HCT116 (cell line): ENCODE measurements at regions not wholly inside any gene's neighbourhood (a gene's known extent, or its start where the extent isn't known, plus 50 kb on each side); places are given as distances from the start of the nearest gene placed in this dataset.

Source experiments
- ATAC-seq: fragments of 200-7000 bp; cut with Tn5 transposase; 2 replicates; pipeline ENCODE4 v1.9.1; 2020; ENCODE audit warnings: mild to moderate bottlenecking, moderate library complexity
- BruUV-seq: library from RNA; stranded (reverse); fragments of 400-500 nt; replicated peaks from 2 replicates; lab custom pipeline; 2021; lab: Mats Ljungman, UMichigan
- CTCF ChIA-PET: fragments of 300-600 bp; sonication (Branson Sonifier 250); formaldehyde crosslinking; loops from one replicate; lab custom pipeline; 2021; ENCODE audit warnings: antibody characterized with exemption; lab: Charles Lee
- POLR2A ChIA-PET: fragments of 300-600, 350-600 bp; sonication (Branson Sonifier 250); formaldehyde crosslinking; loops from one replicate; lab custom pipeline; 2021; ENCODE audit warnings: antibody characterized with exemption; lab: Charles Lee
- RAD21 ChIA-PET, 2 experiments: fragments of 300-600 bp; sonication (Branson Sonifier 250); formaldehyde crosslinking; loops; one replicate each; lab custom pipeline; 2023; ENCODE audit warnings: low total read pairs in 2 of 2; ENCODE audit not compliant: uncharacterized antibody in 2 of 2, unreplicated experiment in 2 of 2, low non-redundant PET in 1 of 2; lab: Charles Lee
- DNase-seq: peaks from one replicate; pipeline ENCODE4 v3.0.0-alpha.2; 2010; ENCODE audit warnings: low read depth, low spot score
- H2AFZ ChIP-seq: fragments of 200-600 bp; shearing (Covaris generic), sonication (generic); 2 replicates; pipeline ENCODE4 v1.6.1; 2017; ENCODE audit warnings: low read depth, mixed run types, mixed read lengths, antibody characterized with exemption, low read length; ENCODE audit not compliant: poor library complexity, severe bottlenecking
- H3K27ac ChIP-seq: 2 replicates; pipeline ENCODE4 v1.5.1; 2012; ENCODE audit warnings: low read depth, low read length
- H3K27me3 ChIP-seq: fragments of 200-600 bp; sonication (generic); 2 replicates; pipeline ENCODE4 v1.6.1; 2016; ENCODE audit warnings: mixed run types, low read length, mixed read lengths; ENCODE audit not compliant: insufficient read depth
- H3K36me3 ChIP-seq, 2 experiments: fragments of 200-500 bp in 1 of 2; fragments of 200-600 bp in 1 of 2; sonication (Bioruptor generic) in 1 of 2; sonication (generic) in 1 of 2; 2 replicates each; pipeline versions ENCODE4 v1.5.1 to v1.6.1; 2014 to 2016; ENCODE audit warnings: low read length in 2 of 2, inconsistent platforms in 1 of 2, mixed read lengths in 1 of 2, mixed run types in 1 of 2; ENCODE audit not compliant: insufficient read depth in 2 of 2, control insufficient read depth in 1 of 2
- H3K4me1 ChIP-seq, 2 experiments: fragments of 200-600 bp in 1 of 2; sonication (generic) in 1 of 2; 2 replicates each; pipeline versions ENCODE4 v1.5.1 to v1.6.1; 2012 to 2017; ENCODE audit warnings: low read length in 2 of 2, inconsistent platforms in 1 of 2, mild to moderate bottlenecking in 1 of 2, mixed read lengths in 1 of 2, mixed run types in 1 of 2, moderate library complexity in 1 of 2; ENCODE audit not compliant: insufficient read depth in 2 of 2, control insufficient read depth in 1 of 2
- H3K4me2 ChIP-seq: fragments of 200-600 bp; sonication (generic); 2 replicates; pipeline ENCODE4 v1.6.1; 2017; ENCODE audit warnings: mixed run types, low read length, mixed read lengths
- H3K4me3 ChIP-seq, 2 experiments: fragments of 200-600 bp in 1 of 2; sonication (generic) in 1 of 2; replicated peaks in 1 of 2; 2 replicates each; pipeline ENCODE4 v1.5.1; 2011 to 2016; ENCODE audit warnings: low read length in 2 of 2, control low read depth in 1 of 2, low read depth in 1 of 2, mild to moderate bottlenecking in 1 of 2, mixed read lengths in 1 of 2, mixed run types in 1 of 2
- H3K79me2 ChIP-seq: fragments of 200-600 bp; sonication (generic); 2 replicates; pipeline ENCODE4 v1.6.1; 2017; ENCODE audit warnings: mild to moderate bottlenecking, mixed run types, low read length, moderate library complexity, mixed read lengths; ENCODE audit not compliant: insufficient read depth
- H3K9ac ChIP-seq: fragments of 200-600 bp; sonication (generic); 2 replicates; pipeline ENCODE4 v1.6.1; 2016; ENCODE audit warnings: low read length, mixed read lengths
- H3K9me2 ChIP-seq: fragments of 200-600 bp; sonication (generic), shearing (Covaris generic); 2 replicates; pipeline ENCODE4 v1.6.1; 2017; ENCODE audit warnings: mixed run types, mild to moderate bottlenecking, moderate library complexity; ENCODE audit not compliant: insufficient read depth
- H3K9me3 ChIP-seq, 2 experiments: fragments of 200-500 bp in 1 of 2; fragments of 200-600 bp in 1 of 2; sonication (Bioruptor generic) in 1 of 2; sonication (generic) in 1 of 2; 2 replicates each; pipeline ENCODE4 v1.6.1; 2014 to 2017; ENCODE audit warnings: low read length in 2 of 2, mixed read lengths in 2 of 2, inconsistent platforms in 1 of 2, low read depth in 1 of 2, mild to moderate bottlenecking in 1 of 2, mixed run types in 1 of 2, moderate library complexity in 1 of 2; ENCODE audit not compliant: control insufficient read depth in 1 of 2, insufficient read depth in 1 of 2
- H4K20me1 ChIP-seq: fragments of 200-600 bp; sonication (generic), shearing (Covaris generic); 2 replicates; pipeline ENCODE4 v1.6.1; 2017; ENCODE audit warnings: mixed run types, mild to moderate bottlenecking, moderate library complexity; ENCODE audit not compliant: insufficient read depth
- EGR1 ChIP-seq: IDR thresholded peaks from 2 replicates; pipeline ENCODE4 v1.6.1; 2012; ENCODE audit warnings: low read depth
- EZH2 ChIP-seq: fragments of 200-600 bp; sonication (generic); IDR thresholded peaks from 2 replicates; pipeline ENCODE4 v1.6.1; 2017; ENCODE audit warnings: antibody characterized with exemption, mixed run types
- EZH2phosphoT487 ChIP-seq: fragments of 200-600 bp; IDR thresholded peaks from 2 replicates; pipeline ENCODE4 v1.6.1; 2018; ENCODE audit warnings: antibody characterized with exemption, borderline replicate concordance
- FOSL1 ChIP-seq: IDR thresholded peaks from 2 replicates; pipeline ENCODE4 v1.6.1; 2012; ENCODE audit warnings: low read depth
- JUND ChIP-seq: IDR thresholded peaks from 2 replicates; pipeline ENCODE4 v1.6.1; 2012
- POLR2A ChIP-seq: IDR thresholded peaks from 2 replicates; pipeline ENCODE4 v1.7.0; 2011; ENCODE audit warnings: borderline replicate concordance; ENCODE audit not compliant: insufficient read depth, insufficient read length; ENCODE audit errors: extremely low read depth
- RAD21 ChIP-seq: IDR thresholded peaks from 2 replicates; pipeline ENCODE4 v1.6.1; 2012; ENCODE audit warnings: low read depth, mild to moderate bottlenecking
- SIN3A ChIP-seq: IDR thresholded peaks from 2 replicates; pipeline ENCODE4 v1.6.1; 2012; ENCODE audit warnings: low read depth
- SP1 ChIP-seq: IDR thresholded peaks from 2 replicates; pipeline ENCODE4 v1.6.1; 2012; ENCODE audit warnings: low read depth
- TCF7L2 ChIP-seq: IDR thresholded peaks from 2 replicates; pipeline ENCODE4 v1.7.0; 2011; ENCODE audit warnings: borderline replicate concordance, inconsistent platforms; ENCODE audit not compliant: insufficient read depth, insufficient read length; ENCODE audit errors: extremely low read depth
- intact Hi-C: fragments of 100-400 bp; cut with micrococcal nuclease; formaldehyde crosslinking; loops from 2 replicates; pipeline ENCODE4 v1.10.0; 2022
- TF ChIP-seq, protein P1 (sequence below), 3 experiments: fragments of 200-600 bp in 1 of 3; sonication (generic) in 1 of 3; IDR thresholded peaks in 2 of 3; conservative IDR thresholded peaks in 1 of 3; 2 replicates each; pipeline ENCODE4 v1.5.1; 2012 to 2017; ENCODE audit warnings: low read depth in 2 of 3, low read length in 2 of 3, antibody characterized with exemption in 1 of 3, borderline replicate concordance in 1 of 3, control low read depth in 1 of 3, mild to moderate bottlenecking in 1 of 3, mixed read lengths in 1 of 3, mixed run types in 1 of 3, moderate library complexity in 1 of 3; ENCODE audit not compliant: insufficient read depth in 1 of 3

DNA sequence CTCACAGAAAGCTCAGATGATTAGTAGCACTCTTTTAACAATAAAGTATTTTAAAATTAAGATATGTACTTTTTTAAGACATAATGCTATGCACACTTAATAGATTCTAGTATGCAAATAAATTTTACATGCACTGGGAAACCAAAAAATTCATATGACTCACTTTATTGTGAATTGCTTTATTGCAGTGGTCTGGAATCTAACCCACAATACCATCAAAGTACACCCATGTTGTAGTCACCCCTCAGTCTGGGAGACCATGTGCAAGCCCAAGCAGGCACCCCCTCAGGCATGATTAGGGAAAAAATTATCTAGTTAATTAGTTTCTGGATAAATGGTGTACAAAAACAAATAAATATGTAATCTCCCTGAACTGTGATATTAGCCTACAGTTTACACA, 649.0 kb upstream of the HS6ST1 start:
- Histone ChIP-seq H4K20me1 (no peaks in the 10 kb centered on the region), H3K4me2 (no peak overlapping the region), H3K36me3 (no peaks in the 10 kb centered on the region), H3K4me1 (no peaks in the 10 kb centered on the region), H3K9ac (no peak overlapping the region), H3K4me3 (no peak overlapping the region), H3K27ac (no peak overlapping the region), H3K79me2 (no peaks in the 10 kb centered on the region), H2AFZ (no peak overlapping the region), H3K9me2 (no peaks in the 10 kb centered on the region), H3K27me3 (no peaks in the 10 kb centered on the region; the same call in 1 of the 2 replicates), H3K9me3 (no peaks in the 10 kb centered on the region)
- ChIA-PET RAD21 (no interaction called here), CTCF (no interaction called here), POLR2A (no interaction called here)
- BruUV-seq, result no TSS peak
- TF ChIP-seq SP1 (no peak), EZH2 (no peak), POLR2A (no peak), RAD21 (no peak), JUND (no peak), FOSL1 (no peak), EZH2phosphoT487 (no peak), SIN3A (no peak), EGR1 (no peak), TCF7L2 (no peak)
- TF ChIP-seq, protein P1, sequence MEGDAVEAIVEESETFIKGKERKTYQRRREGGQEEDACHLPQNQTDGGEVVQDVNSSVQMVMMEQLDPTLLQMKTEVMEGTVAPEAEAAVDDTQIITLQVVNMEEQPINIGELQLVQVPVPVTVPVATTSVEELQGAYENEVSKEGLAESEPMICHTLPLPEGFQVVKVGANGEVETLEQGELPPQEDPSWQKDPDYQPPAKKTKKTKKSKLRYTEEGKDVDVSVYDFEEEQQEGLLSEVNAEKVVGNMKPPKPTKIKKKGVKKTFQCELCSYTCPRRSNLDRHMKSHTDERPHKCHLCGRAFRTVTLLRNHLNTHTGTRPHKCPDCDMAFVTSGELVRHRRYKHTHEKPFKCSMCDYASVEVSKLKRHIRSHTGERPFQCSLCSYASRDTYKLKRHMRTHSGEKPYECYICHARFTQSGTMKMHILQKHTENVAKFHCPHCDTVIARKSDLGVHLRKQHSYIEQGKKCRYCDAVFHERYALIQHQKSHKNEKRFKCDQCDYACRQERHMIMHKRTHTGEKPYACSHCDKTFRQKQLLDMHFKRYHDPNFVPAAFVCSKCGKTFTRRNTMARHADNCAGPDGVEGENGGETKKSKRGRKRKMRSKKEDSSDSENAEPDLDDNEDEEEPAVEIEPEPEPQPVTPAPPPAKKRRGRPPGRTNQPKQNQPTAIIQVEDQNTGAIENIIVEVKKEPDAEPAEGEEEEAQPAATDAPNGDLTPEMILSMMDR (IDR thresholded peaks at IDR 0.05 in 2 of 3, conservative IDR thresholded peaks at IDR 0.05 in 1 of 3; ENCODE audit: borderline replicate concordance in 1 of 3, insufficient read depth in 1 of 3, low read depth in 2 of 3, low read length in 2 of 3), result no peak
- no peak for DNase-seq
- no peak for ATAC-seq
- intact Hi-C loops, result no loop called here
